Mesenchymal stem cell (in vitro differentiated cells and primary cell): ENCODE measurements at regions not wholly inside any gene's neighbourhood (a gene's known extent, or its start where the extent isn't known, plus 50 kb on each side); places are given as distances from the start of the nearest gene placed in this dataset.

ENCODE experiments used
- DNase-seq: peaks from one replicate; pipeline ENCODE4 v3.0.0-alpha.2; 2013
- H2AFZ ChIP-seq: one replicate; pipeline ENCODE4 v1.6.1; 2013; ENCODE audit warnings: low read depth, mild to moderate bottlenecking, control low read depth, inconsistent platforms, low read length, moderate library complexity
- H2AK5ac ChIP-seq: 2 replicates; pipeline ENCODE4 v1.6.1; 2013; ENCODE audit warnings: low read length, moderate library complexity, mild to moderate bottlenecking, inconsistent platforms; ENCODE audit not compliant: severe bottlenecking
- H2BK120ac ChIP-seq: one replicate; pipeline ENCODE4 v1.6.1; 2013; ENCODE audit warnings: low read depth, mild to moderate bottlenecking, inconsistent platforms, low read length, moderate library complexity
- H2BK12ac ChIP-seq, 2 experiments: one replicate each; pipeline ENCODE4 v1.6.1; 2013; ENCODE audit warnings: inconsistent platforms in 2 of 2, low read length in 2 of 2, mild to moderate bottlenecking in 2 of 2, moderate library complexity in 2 of 2, control low read depth in 1 of 2
- H2BK15ac ChIP-seq: one replicate; pipeline ENCODE4 v1.6.1; 2013; ENCODE audit warnings: mild to moderate bottlenecking, low read depth, inconsistent platforms; ENCODE audit not compliant: poor library complexity, severe bottlenecking
- H2BK5ac ChIP-seq: 2 replicates; pipeline ENCODE4 v1.6.1; 2013; ENCODE audit warnings: low read depth, mild to moderate bottlenecking, low read length, control low read depth, inconsistent platforms; ENCODE audit not compliant: poor library complexity, severe bottlenecking
- H3K14ac ChIP-seq, 2 experiments: one replicate each; pipeline ENCODE4 v1.6.1; 2013; ENCODE audit warnings: inconsistent platforms in 2 of 2, low read length in 2 of 2, control low read depth in 1 of 2, mild to moderate bottlenecking in 1 of 2, moderate library complexity in 1 of 2
- H3K18ac ChIP-seq, 2 experiments: one replicate each; pipeline ENCODE4 v1.6.1; 2013; ENCODE audit warnings: inconsistent platforms in 2 of 2, low read length in 2 of 2, control low read depth in 1 of 2, low read depth in 1 of 2, mild to moderate bottlenecking in 1 of 2
- H3K23ac ChIP-seq, 2 experiments: one replicate each; pipeline ENCODE4 v1.6.1; 2013; ENCODE audit warnings: inconsistent platforms in 2 of 2, low read length in 2 of 2, mild to moderate bottlenecking in 2 of 2, moderate library complexity in 2 of 2, control low read depth in 1 of 2
- H3K27ac ChIP-seq: 2 replicates; pipeline ENCODE4 v1.5.1; 2013; ENCODE audit warnings: mild to moderate bottlenecking, moderate library complexity, low read length, control low read depth, inconsistent platforms; ENCODE audit not compliant: poor library complexity, severe bottlenecking
- H3K27me3 ChIP-seq, 2 experiments: 2 replicates each; pipeline versions ENCODE4 v1.6.1 to v1.7.0; 2013; ENCODE audit warnings: low read length in 2 of 2, mild to moderate bottlenecking in 2 of 2, moderate library complexity in 2 of 2, control low read depth in 1 of 2, inconsistent platforms in 1 of 2; ENCODE audit not compliant: control insufficient read depth in 1 of 2, insufficient read depth in 1 of 2
- H3K36me3 ChIP-seq, 2 experiments: 2 replicates each; pipeline versions ENCODE4 v1.6.1 to v1.7.0; 2013; ENCODE audit warnings: low read length in 2 of 2, control low read depth in 1 of 2, inconsistent platforms in 1 of 2, low read depth in 1 of 2, mild to moderate bottlenecking in 1 of 2; ENCODE audit not compliant: insufficient read depth in 2 of 2, control insufficient read depth in 1 of 2
- H3K4ac ChIP-seq, 2 experiments: one replicate each; pipeline ENCODE4 v1.6.1; 2013; ENCODE audit warnings: inconsistent platforms in 2 of 2, low read length in 2 of 2, mild to moderate bottlenecking in 2 of 2, moderate library complexity in 2 of 2, control low read depth in 1 of 2, low read depth in 1 of 2
- H3K4me1 ChIP-seq: 2 replicates; pipeline ENCODE4 v1.6.1; 2013; ENCODE audit warnings: low read depth, low read length, control low read depth; ENCODE audit not compliant: control insufficient read depth, insufficient read depth
- H3K4me2 ChIP-seq: 2 replicates; pipeline ENCODE4 v1.6.1; 2013; ENCODE audit warnings: low read length, mild to moderate bottlenecking, inconsistent platforms; ENCODE audit not compliant: poor library complexity, severe bottlenecking
- H3K4me3 ChIP-seq, 2 experiments: 2 replicates each; pipeline versions ENCODE4 v1.5.1 to v1.7.0; 2013; ENCODE audit warnings: low read length in 2 of 2, mild to moderate bottlenecking in 2 of 2, control low read depth in 1 of 2, low read depth in 1 of 2; ENCODE audit not compliant: insufficient read depth in 1 of 2
- H3K79me1 ChIP-seq: replicated peaks from 2 replicates; pipeline ENCODE4 v1.6.1; 2013; ENCODE audit warnings: mild to moderate bottlenecking, control low read depth, low read length, inconsistent platforms; ENCODE audit not compliant: poor library complexity, severe bottlenecking
- H3K9ac ChIP-seq: 2 replicates; pipeline ENCODE4 v1.7.0; 2013; ENCODE audit warnings: mild to moderate bottlenecking, low read length, moderate library complexity
- H3K9me3 ChIP-seq: 2 replicates; pipeline ENCODE4 v1.7.0; 2013; ENCODE audit warnings: mild to moderate bottlenecking, low read length; ENCODE audit not compliant: control insufficient read depth
- H4K8ac ChIP-seq: one replicate; pipeline ENCODE4 v1.6.1; 2013; ENCODE audit warnings: inconsistent platforms, mild to moderate bottlenecking, low read length, moderate library complexity
- H4K91ac ChIP-seq: one replicate; pipeline ENCODE4 v1.6.1; 2013; ENCODE audit warnings: mild to moderate bottlenecking, low read length, inconsistent platforms
- WGBS: methylation state at CpG from one replicate; pipeline ENCODE4 v1.1.7; 2013; ENCODE audit warnings: mixed read lengths; 5-methylcytosine and 5-hydroxymethylcytosine counted together

DNA sequence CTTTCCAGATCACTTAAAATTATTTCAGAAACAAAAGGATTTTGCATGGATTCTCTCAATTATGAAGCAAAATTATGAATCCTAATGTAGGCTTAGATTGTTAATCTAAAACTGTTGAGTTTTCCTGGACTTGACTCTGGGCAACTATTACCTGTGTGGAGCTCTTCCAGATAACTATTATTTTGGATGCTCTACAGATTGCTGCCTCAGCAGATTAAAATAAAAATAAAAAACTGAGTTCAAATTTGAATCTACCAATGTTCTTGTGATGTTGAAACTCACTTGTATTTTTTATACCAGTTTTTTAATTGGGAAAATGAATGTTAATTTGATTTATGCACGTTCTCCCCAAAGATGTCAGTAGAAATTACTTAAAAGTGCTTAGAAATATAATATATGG is 120.5 kb upstream of the NAV3 start:
- no peak overlapping the region for H3K23ac ChIP-seq
- no peak overlapping the region for H2AK5ac ChIP-seq
- H3K4me3 ChIP-seq = no peak overlapping the region
- no peaks in the 10 kb centered on the region for H3K36me3 ChIP-seq
- H3K4me2 ChIP-seq = no peak overlapping the region
- no peaks in the 10 kb centered on the region for H3K9me3 ChIP-seq
- no peak overlapping the region for H2BK120ac ChIP-seq
- H3K14ac ChIP-seq = no peak overlapping the region
- no peak overlapping the region for H3K9ac ChIP-seq
- H3K4ac ChIP-seq = no peak overlapping the region
- no peak overlapping the region for H3K27ac ChIP-seq
- H3K4me1 ChIP-seq = no peaks in the 10 kb centered on the region
- no peak overlapping the region for H2BK15ac ChIP-seq
- H3K79me1 ChIP-seq = no peaks in the 10 kb centered on the region
- H3K27me3 ChIP-seq = no peaks in the 10 kb centered on the region
- no peak overlapping the region for H2AFZ ChIP-seq
- no CpG with 5 or more reads among the region's 1 CpG for WGBS
- H4K91ac ChIP-seq = no peak overlapping the region
- no peak overlapping the region for H2BK5ac ChIP-seq
- no peak overlapping the region for H4K8ac ChIP-seq
- H2BK12ac ChIP-seq = no peak overlapping the region
- H3K18ac ChIP-seq = no peak overlapping the region
- DNase-seq = no peak

- Histone ChIP-seq H3K4me2 (no peak overlapping the region), H2AK5ac (no peak overlapping the region), H4K91ac (no peak overlapping the region), H3K14ac (no peak overlapping the region), H3K79me1 (no peaks in the 10 kb centered on the region), H2BK12ac (no peak overlapping the region), H3K4me1 (no peaks in the 10 kb centered on the region), H3K27ac (no peak overlapping the region), H3K9ac (no peak overlapping the region), H3K27me3 (no peaks in the 10 kb centered on the region), H2BK5ac (no peak overlapping the region), H3K4ac (no peak overlapping the region), H2BK15ac (no peak overlapping the region), H2BK120ac (no peak overlapping the region), H3K18ac (no peak overlapping the region), H4K8ac (no peak overlapping the region), H3K23ac (no peak overlapping the region), H2AFZ (no peak overlapping the region), H3K9me3 (no peaks in the 10 kb centered on the region), H3K36me3 (no peaks in the 10 kb centered on the region), H3K4me3 (no peak overlapping the region)
- DNase-seq = no peak
- WGBS = 100% methylated on average over 1 of the region's 1 CpG
These were observed 133.6 kb upstream of the NAV3 start for GRCh38 chr12:77697126-77697525.

DNA sequence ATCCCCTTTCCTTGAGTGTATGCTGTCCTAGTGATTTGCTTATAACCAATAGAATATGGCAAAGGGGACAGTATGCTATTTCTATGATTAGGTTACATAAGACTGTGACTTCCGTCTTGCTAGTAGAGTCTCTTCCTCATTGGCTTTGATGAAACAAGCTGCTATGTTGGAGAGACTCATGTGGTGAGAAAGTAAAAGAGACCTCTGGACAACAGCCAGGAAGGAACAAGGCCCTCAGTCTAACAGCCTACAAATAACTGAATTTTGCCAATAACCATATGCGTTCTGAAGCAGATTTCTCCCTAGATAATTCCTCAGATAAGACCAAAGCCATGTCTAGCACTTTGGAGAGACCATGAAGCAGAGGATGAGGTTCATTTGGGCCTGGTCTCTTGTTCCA is 134.5 kb upstream of the NAV3 start:
- H3K4ac ChIP-seq = no peak overlapping the region
- H2BK12ac ChIP-seq = no peak overlapping the region

GRCh38 chr12:77689510-77690086 is 141.1 kb upstream of the NAV3 start:
- Histone ChIP-seq H2AFZ (no peak overlapping the region), H3K9me3 (no peaks in the 10 kb centered on the region), H3K14ac (no peak overlapping the region), H2AK5ac (no peak overlapping the region), H3K18ac (no peak overlapping the region), H3K79me1 (no peaks in the 10 kb centered on the region), H3K4ac (no peak overlapping the region), H3K23ac (no peak overlapping the region), H2BK120ac (no peak overlapping the region), H3K4me1 (peaks cover 1% of the 10 kb centered on the region), H4K91ac (no peak overlapping the region), H3K36me3 (no peaks in the 10 kb centered on the region), H3K4me3 (no peak overlapping the region), H2BK12ac (no peak overlapping the region), H3K4me2 (no peak overlapping the region), H2BK15ac (no peak overlapping the region), H3K27me3 (no peaks in the 10 kb centered on the region), H3K27ac (no peak overlapping the region), H2BK5ac (no peak overlapping the region), H3K9ac (no peak overlapping the region), H4K8ac (no peak overlapping the region)
- DNase-seq = no peak

More for the DNA sequence above, 134.5 kb upstream of the NAV3 start:
- 100% methylated on average over 1 of the region's 2 CpGs for WGBS
- DNase-seq = no peak
- no peak overlapping the region for H2BK15ac ChIP-seq
- H3K4me2 ChIP-seq = no peak overlapping the region
- no peak overlapping the region for H2AFZ ChIP-seq
- H3K79me1 ChIP-seq = no peaks in the 10 kb centered on the region
- H2BK5ac ChIP-seq = no peak overlapping the region
- H4K8ac ChIP-seq = no peak overlapping the region
- H3K18ac ChIP-seq = no peak overlapping the region
- H3K4me1 ChIP-seq = no peaks in the 10 kb centered on the region
- no peak overlapping the region for H2AK5ac ChIP-seq
- H3K23ac ChIP-seq = no peak overlapping the region
- no peak overlapping the region for H3K27ac ChIP-seq
- no peaks in the 10 kb centered on the region for H3K36me3 ChIP-seq
- no peak overlapping the region for H3K9ac ChIP-seq
- H4K91ac ChIP-seq = no peak overlapping the region
- no peak overlapping the region for H3K14ac ChIP-seq
- H3K9me3 ChIP-seq = no peaks in the 10 kb centered on the region
- no peaks in the 10 kb centered on the region for H3K27me3 ChIP-seq
- H2BK120ac ChIP-seq = no peak overlapping the region
- H3K4me3 ChIP-seq = no peak overlapping the region
